Pancreas (tissue), 10 donors: ENCODE measurements at regions not wholly inside any gene's neighbourhood (a gene's known extent, or its start where the extent isn't known, plus 50 kb on each side); places are given as distances from the start of the nearest gene placed in this dataset.
A peak's percentile ranks its signal among the peaks of the same experiment; 100 is the strongest.

Experiments
- ATAC-seq, 4 donors: fragments of 200-7000 bp; cut with Tn5 transposase; one replicate each; pipeline versions ENCODE4 v1.8.0 to v1.9.1; 2020; ENCODE audit warnings: mild to moderate bottlenecking in 4 of 4, moderate library complexity in 4 of 4
- DNase-seq, 6 donors: peaks; one replicate each; pipeline ENCODE4 v3.0.0-alpha.2; 2020
- FAIRE-seq: peaks from 2 replicates; lab custom pipeline; 2012; peaks lifted over from hg19 to GRCh38; lab: Jason Lieb, UNC
- H3K27ac ChIP-seq, 4 donors: fragments of 200-600 bp; sonication (generic); 1 replicate in 3 of 4; 2 replicates in 1 of 4; pipeline versions ENCODE4 v1.5.0 to v1.8.0; 2020
- H3K27me3 ChIP-seq, 4 donors: fragments of 200-600 bp; one replicate each; pipeline ENCODE4 v1.8.0; 2021
- H3K36me3 ChIP-seq, 3 donors: fragments of 200-600 bp; sonication (generic) in 1 of 3; one replicate each; pipeline versions ENCODE4 v1.5.0 to v1.8.0; 2020 to 2021
- H3K4me1 ChIP-seq, 3 donors: fragments of 200-600 bp; one replicate each; pipeline ENCODE4 v1.8.0; 2021
- H3K4me3 ChIP-seq, 4 donors: fragments of 200-600 bp; sonication (generic) in 2 of 4; one replicate each; pipeline versions ENCODE4 v1.5.0 to v1.8.0; 2020 to 2021
- H3K9me3 ChIP-seq, 4 donors: fragments of 200-600 bp; one replicate each; pipeline ENCODE4 v1.8.0; 2021
- CTCF ChIP-seq, 4 donors: fragments of 200-600 bp; sonication (generic) in 3 of 4; IDR thresholded peaks; one replicate each; pipeline versions ENCODE4 v1.5.0 to v1.8.0; 2021; ENCODE audit warnings: antibody characterized with exemption in 4 of 4
- WGBS, 2 donors: extraction: QIAGEN DNeasy Blood & Tissue Kit; methylation state at CpG; one replicate each; pipeline ENCODE4 v1.1.7; 2013; 5-methylcytosine and 5-hydroxymethylcytosine counted together
- intact Hi-C, 3 donors: fragments of 100-400 bp; cut with DNase I; formaldehyde crosslinking; loops; one replicate each; pipeline versions ENCODE4 v1.11.1 to v1.14.2; 2022
- donor health status: healthy with polysubstance abuse.
- donor health status: DM: no; HTN: no; CAD: no; lungs with moderate emphysema.
- donor health status: DM: no; HTN: no; CAD: no.
- donor health status: control.
- donor health status: control.
- donor health status: Bipolar disorder and iron deficiency.
- donor health status: DM: yes; HTN: yes; CAD: no.
- donor health status: DM: no; HTN: no; CAD: no.
- donor health status: DM: no; HTN: no; CAD: no.
- donor health status: DM: yes; HTN: yes; CAD: no.

GRCh38 chr12:102539651-102540553 lies 59.5 kb upstream of the IGF1 start:
- H3K27me3 ChIP-seq = no peaks in the 10 kb centered on the region
- no peaks in the 10 kb centered on the region for H3K9me3 ChIP-seq
- no peak overlapping the region for H3K27ac ChIP-seq
- no peaks in the 10 kb centered on the region for H3K36me3 ChIP-seq
- H3K4me3 ChIP-seq = no peak overlapping the region
- intact Hi-C loops = no loop called here
- ATAC-seq = peak in 1 of 4 donors; percentile 26
- no peak for FAIRE-seq
- WGBS, 2 donors = 32 to 33% methylated on average over 10 of the region's 10 CpGs
- H3K4me1 ChIP-seq = no peaks in the 10 kb centered on the region
- no peak for DNase-seq
- TF ChIP-seq CTCF (IDR thresholded peaks at IDR 0.05) = no peak

- WGBS, 2 donors = 75 to 79% methylated on average over 8 of the region's 8 CpGs
- FAIRE-seq = no peak
- intact Hi-C loops = no loop called here
Measured at GRCh38 chr12:102535306-102535705, 54.9 kb upstream of the IGF1 start.

GRCh38 chr12:102534899-102535298 lies 54.5 kb upstream of the IGF1 start:
- no peaks in the 10 kb centered on the region for H3K9me3 ChIP-seq
- H3K4me3 ChIP-seq = no peak overlapping the region
- DNase-seq = peak in 1 of 6 donors; percentile 46
- intact Hi-C loops = no loop called here
- H3K4me1 ChIP-seq = no peaks in the 10 kb centered on the region
- no peaks in the 10 kb centered on the region for H3K36me3 ChIP-seq
- H3K27me3 ChIP-seq = no peaks in the 10 kb centered on the region
- no peak overlapping the region for H3K27ac ChIP-seq
- WGBS, 2 donors = 64 to 66% methylated on average over 13 of the region's 13 CpGs
- FAIRE-seq = no peak
- TF ChIP-seq CTCF (IDR thresholded peaks at IDR 0.05) = no peak
- no peak for ATAC-seq

More at GRCh38 chr12:102535306-102535705, 54.9 kb upstream of the IGF1 start:
- Histone ChIP-seq H3K9me3 (no peaks in the 10 kb centered on the region), H3K27me3 (no peaks in the 10 kb centered on the region), H3K4me3 (no peak overlapping the region), H3K4me1 (no peaks in the 10 kb centered on the region), H3K36me3 (no peaks in the 10 kb centered on the region), H3K27ac (no peak overlapping the region)
- DNase-seq (no peak), ATAC-seq (no peak)
- no peak for TF ChIP-seq CTCF (IDR thresholded peaks at IDR 0.05)

GRCh38 chr12:102533483-102534215 lies 53.3 kb upstream of the IGF1 start:
- FAIRE-seq (no peak), ATAC-seq (no peak), DNase-seq (no peak)
- Histone ChIP-seq H3K27ac (no peak overlapping the region), H3K4me1 (no peaks in the 10 kb centered on the region), H3K36me3 (no peaks in the 10 kb centered on the region), H3K9me3 (no peaks in the 10 kb centered on the region), H3K4me3 (no peak overlapping the region), H3K27me3 (no peaks in the 10 kb centered on the region)
- intact Hi-C loops = no loop called here
- TF ChIP-seq CTCF (IDR thresholded peaks at IDR 0.05) = no peak
- WGBS, 2 donors = 47 to 54% methylated on average over 9 of the region's 9 CpGs
